GM19025 (cell line): ENCODE measurements at regions not wholly inside any gene's neighbourhood (a gene's known extent, or its start where the extent isn't known, plus 50 kb on each side); places are given as distances from the start of the nearest gene placed in this dataset.

Experiments
- ATAC-seq: cut with Tn5 transposase; IDR thresholded peaks from one replicate; pipeline ENCODE4 v1.9.1; 2021; ENCODE audit warnings: mild to moderate bottlenecking, low read depth, moderate library complexity; ENCODE audit not compliant: unreplicated experiment

DNA sequence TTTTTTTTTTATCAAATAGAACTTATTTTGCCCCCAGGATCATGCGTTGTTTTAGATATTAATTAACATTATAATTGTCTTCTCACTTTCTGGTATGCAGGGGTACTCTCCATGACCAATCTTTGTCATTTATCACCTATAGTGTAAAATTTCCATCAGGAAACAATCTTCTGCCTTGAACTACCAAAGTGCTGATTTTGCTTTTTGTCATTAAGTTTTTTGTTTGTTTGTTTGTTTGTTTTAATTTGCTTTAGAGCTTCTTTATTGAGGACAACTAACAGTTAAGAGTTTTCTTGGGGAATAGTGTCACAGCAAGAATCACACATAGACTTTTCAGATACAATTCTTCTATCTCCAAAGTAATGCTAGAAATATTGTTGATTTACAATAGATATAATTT is 171.2 kb upstream of the PRPS1L1 start:
- ATAC-seq = no peak

DNA sequence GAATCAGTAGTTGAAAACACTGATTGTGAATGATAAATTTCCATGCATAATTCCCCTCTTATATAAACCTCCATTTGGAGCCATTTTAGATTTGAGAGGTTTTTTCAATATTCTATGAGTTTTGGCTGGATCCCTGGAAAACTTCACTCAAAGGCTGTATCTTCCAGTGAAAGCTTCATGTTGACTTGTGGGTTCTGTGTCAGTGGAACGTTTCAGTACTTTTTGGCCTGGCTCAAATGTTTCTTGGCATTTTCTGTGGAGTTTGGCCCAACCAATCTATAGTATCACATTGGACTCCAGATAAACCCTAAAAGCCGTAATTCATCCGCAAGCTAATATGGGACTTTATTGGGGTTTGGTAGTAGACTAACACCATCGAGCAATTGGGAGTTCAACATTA is 172.6 kb upstream of the PRPS1L1 start:
- no peak for ATAC-seq

DNA sequence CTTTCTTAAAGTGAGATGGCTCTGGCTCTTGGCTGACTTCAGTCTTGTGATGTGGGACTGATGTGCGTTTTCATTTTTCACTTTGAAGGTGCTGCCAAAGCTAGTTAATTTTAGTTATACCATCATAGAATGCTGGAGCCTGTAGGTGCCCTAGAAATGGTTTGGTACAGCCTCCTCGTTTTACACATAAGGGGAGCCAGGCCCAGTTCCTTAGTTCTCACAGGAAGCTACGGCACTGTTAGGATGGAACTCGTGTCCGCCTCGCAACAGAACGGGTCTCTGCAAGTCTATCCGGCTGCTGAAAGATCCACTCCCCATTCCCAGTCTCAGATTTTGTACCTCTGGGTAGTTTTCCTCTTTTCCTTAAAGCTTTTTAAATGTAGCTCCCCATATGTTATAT is 173.2 kb upstream of the PRPS1L1 start:
- no peak for ATAC-seq

DNA sequence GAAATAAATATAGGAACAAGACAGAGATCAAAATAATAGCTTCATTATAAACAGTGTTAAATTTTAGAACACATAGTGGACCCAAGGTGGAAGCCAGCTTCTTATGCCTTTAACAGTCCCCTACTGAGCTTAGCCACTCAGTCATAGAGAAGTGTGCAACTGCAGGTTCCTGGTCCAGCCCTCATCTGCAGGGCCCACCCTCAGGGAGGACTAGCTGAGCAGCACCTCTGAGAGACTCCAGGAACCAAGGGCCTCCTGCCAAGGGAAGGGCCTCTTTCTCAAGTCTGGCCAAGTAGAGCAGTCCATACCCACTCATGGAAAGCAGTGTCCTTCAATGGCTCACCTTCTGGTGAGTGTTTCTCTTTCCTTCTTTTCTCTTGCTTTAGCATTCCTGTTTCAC is 173.7 kb upstream of the PRPS1L1 start:
- no peak for ATAC-seq

GRCh38 chr7:18202315-18203045 is 174.8 kb upstream of the PRPS1L1 start:
- no peak for ATAC-seq

GRCh38 chr7:18206331-18206730 is 178.7 kb upstream of the PRPS1L1 start:
- no peak for ATAC-seq

DNA sequence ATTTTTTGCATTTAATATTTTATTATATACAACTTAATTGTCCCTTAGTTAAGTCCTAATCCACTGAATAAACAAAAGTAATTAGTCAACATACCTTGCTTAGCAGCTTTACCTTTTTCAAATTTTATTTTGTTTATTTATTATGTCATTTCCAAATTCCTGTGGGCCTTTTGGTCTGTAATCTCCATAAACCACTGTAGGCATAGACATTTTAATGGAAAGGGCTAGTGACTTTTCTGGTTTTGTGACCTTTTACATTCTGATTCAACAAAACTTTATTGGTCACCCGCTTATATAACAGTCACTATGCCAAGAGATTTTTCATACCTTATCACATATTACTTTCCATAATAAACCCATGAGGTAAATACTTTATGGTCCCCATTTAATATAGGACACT is 181.3 kb upstream of the PRPS1L1 start:
- ATAC-seq = no peak

GRCh38 chr7:18210377-18210776 is 182.7 kb upstream of the PRPS1L1 start:
- ATAC-seq = no peak

DNA sequence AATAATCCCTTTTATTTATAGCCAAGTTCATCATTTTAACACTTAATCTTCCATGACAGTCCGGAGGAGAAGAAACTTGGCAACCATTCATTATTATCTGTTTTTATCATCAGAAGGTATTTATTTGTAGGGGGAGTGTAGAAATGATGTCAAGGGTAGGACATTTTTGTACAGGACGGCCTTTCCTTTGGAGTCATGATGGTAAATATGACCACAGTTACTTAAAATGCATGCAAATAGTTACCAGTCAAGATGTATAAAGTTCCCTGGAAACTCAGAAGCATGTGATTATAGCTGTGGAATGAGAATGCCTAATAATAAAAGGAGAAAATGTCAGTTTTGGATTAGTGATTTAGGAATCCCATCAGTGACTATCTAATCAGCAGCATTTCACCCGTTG is 183.1 kb upstream of the PRPS1L1 start:
- no peak for ATAC-seq

GRCh38 chr7:18212308-18212707 is 184.7 kb upstream of the PRPS1L1 start:
- no peak for ATAC-seq

DNA sequence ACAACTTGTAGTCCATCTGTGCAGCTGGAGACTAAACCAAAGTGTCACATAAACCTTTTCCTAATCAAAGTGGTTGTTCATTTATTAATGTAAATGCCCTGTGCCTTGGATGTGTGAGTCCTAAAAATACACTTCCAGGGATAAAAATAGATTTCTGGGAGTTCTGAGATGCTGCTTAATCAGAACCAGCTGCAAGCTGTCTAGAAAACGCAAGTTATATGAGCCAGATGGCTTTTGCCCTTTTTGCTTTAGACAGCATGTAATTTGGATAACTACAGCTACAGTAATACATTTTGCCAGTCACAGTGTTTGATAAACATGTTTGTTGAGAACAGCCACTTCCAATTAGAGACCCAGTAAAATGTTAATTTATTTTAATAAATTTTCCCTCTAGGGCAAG is 185.1 kb upstream of the PRPS1L1 start:
- no peak for ATAC-seq

DNA sequence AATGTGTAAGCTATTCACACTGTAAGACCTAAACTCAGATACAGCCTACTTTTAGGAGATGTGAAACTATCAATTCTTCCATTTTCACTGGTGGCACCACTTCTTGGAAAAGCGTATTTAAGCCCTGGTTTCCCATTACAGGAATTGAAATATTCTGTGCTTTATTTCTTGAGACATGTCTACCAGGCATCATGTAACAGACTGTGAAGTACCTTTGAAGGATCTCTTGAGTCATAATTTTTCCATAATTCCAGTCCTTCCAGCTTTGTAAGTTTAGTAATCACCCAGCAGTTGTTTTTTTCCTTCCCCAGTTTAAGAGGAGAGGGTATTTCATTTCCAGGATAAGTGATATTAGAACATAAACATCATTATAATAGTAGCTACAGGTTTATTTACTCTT is 186.0 kb upstream of the PRPS1L1 start:
- no peak for ATAC-seq

DNA sequence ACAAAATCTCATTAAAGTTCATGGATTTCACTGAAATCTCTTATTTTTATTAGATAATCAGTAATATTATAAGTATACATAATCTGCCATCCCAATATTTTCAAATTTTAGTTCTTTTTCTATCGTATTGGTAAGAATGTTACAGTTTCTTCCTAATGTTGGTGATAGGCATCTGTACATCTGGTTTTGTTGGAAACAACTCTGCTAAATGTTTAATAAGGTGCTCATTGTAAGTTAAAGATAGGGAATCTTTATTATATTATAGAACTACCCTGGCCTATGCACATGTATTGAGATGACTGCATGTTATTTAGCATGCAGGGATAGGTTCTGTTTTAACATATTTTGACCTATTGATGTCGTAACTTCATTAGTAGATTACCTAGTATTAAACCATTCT is 188.6 kb upstream of the PRPS1L1 start:
- ATAC-seq = no peak

DNA sequence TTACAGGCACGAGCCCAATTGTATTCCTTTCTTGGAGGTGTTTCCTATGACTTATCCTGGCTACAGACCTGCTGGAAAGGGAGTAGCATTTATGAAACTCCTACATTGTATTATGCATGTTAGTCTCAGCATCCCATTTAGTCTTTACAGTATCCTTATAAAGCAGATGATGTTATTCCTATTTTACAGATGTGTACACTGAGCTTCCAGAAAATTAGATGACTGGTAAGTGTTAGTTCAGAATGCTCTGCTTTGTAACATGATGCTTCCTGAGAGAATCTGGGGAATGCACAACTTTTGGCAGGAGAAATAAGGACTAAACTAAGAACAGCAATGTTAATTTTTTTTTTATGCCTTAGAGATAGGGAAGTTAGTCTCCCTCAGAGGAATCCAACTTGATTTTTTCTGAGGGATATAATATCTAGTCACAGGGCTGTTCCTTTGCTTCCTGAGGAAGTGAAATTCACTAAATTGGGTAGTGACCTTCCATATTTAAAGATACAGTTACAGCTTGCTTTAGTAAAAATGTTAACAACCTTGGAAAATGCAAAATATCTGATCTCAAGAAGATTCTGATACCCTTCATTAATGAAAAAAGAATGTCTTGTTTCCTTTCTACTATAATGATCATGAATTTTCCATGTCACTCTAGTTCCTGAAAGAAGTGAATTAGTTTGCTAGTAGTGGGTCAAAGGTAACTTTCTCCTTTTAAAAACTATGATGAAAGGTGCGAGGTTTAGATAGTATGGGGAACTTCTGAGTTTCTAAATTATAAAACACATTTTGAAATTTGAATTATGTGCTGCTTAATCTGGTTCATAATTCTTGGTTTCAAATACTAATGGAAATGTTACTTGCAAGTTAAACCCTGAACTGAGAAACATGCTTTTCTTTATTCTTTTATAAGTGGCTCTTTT is 194.0 kb upstream of the PRPS1L1 start:
- no peak for ATAC-seq

DNA sequence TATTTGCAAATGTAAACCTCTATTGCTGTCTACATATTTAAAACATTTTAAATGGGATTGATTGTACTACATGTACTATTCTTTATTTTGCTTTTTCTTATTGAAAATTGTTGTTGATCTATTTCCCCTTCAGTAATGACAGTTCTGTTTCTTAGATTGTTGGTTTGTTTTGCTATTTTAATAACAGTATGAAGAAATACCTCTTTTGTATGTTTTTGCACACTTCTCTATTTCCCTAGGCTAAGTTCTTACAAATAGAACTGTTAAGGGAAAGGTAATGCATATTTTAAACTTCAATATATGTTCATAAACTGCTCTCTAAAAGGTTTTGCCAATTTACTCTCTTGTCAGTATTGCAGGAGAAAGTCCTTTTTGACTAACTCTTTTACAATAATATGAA is 195.0 kb upstream of the PRPS1L1 start:
- ATAC-seq = no peak

GRCh38 chr7:18224138-18224537 is 196.5 kb upstream of the PRPS1L1 start:
- no peak for ATAC-seq

DNA sequence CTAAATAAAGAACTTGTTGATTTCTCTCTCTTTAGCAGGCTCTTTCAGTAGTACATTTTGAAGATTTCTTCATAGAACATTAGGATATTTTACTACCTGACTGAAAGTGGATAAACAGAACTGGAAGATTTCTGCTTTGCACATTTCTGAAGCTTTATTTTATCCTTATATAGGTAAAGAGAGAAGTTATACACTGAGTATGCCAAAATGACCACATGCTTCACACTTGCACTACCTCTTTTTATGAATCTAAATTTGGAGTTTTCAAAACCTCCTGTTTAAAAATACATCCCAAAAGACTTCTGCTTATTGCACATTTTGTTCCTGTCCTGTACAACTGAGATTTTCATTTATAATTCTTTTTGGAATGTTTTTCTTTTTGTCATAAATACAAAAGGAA is 197.4 kb upstream of the PRPS1L1 start:
- no peak for ATAC-seq

DNA sequence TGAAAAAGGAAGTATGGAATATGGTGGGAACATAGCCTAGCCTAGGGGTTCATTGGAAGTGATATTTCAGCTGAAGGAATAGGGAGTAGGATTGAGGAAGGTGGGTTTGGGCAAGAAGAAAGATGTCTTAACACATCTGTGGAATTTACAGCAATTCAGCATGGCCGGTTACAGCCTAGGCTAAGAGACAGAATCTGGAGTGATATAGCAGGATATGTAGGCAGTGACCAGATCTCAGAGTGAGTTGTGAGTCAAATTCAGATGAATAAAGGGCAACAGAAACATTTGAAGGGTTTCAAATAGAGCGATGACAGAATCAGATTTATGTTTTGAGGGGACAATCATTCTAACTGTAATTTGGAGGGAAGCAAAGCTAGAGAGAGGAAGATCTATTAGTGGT is 199.0 kb upstream of the PRPS1L1 start:
- ATAC-seq = no peak

GRCh38 chr7:18228686-18229085 is 201.0 kb upstream of the PRPS1L1 start:
- ATAC-seq = no peak

DNA sequence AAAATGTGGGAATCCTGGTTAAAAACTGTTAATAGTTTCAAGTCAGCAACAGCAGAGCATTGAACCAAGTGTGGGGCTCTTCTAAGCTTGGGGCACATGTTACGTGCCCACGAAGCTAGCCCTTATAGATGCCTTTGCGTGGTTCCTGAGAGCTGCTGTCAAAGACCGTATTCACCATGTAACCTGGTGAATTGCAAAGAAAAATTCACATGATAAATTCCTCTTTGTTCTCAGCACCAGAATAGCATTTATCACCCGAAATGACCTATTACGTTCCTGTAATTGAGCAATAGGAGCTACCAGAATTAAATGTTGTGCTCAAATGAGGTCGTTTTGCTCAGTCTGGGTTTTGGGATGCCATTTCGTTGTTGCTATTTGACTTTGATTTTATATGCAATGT is 202.6 kb upstream of the PRPS1L1 start:
- no peak for ATAC-seq

DNA sequence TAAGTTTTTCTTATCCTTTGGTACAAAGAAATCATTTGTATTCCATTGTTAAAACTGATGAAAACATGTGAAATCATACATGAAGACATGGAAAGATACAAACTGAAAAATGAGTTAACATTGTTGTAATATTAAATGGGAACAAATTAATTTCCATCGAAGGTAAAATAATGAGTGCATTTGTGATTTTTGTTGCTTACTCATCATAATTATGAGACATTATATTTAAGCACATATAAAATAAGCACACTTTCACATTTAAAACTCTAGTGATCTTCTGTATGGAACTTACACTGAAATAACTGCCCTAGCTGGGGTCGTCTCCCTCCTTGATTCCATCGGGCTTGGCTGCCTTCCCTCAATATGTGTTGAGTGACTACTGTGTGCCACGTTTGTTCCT is 204.2 kb upstream of the PRPS1L1 start:
- no peak for ATAC-seq

DNA sequence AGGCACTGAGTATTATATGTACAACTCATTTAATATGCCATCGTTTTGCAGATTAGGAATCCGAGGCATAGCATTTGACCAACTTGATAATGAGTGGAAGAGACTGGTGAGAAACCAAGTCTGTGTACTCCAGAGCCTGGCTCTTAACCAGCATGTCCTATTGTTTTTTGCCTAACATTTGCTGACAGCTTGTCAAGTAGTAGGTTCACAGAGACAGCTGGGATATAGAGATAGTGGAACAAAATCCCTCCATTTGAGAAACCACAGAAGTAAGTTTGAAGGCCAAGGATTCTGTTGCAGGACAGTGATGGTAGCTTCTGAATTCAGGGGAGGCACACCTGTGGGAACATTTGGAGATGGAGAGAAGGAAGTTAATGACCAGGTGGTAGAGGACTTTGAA is 206.9 kb upstream of the PRPS1L1 start:
- ATAC-seq = no peak
